Fibroblast of peridontal ligament (primary cell): ENCODE measurements at regions not wholly inside any gene's neighbourhood (a gene's known extent, or its start where the extent isn't known, plus 50 kb on each side); places are given as distances from the start of the nearest gene placed in this dataset.

ENCODE experiments used
- DNase-seq: peaks from one replicate; pipeline ENCODE4 v3.0.0-alpha.2; 2010; ENCODE audit errors: extremely low read depth

GRCh38 chr10:71123023-71123422 lies 89.3 kb upstream of the UNC5B start:
- DNase-seq: no peak

GRCh38 chr10:71124921-71125748 lies 87.2 kb upstream of the UNC5B start:
- no peak for DNase-seq

- DNase-seq: no peak
Measured at GRCh38 chr10:71125749-71126107, 86.6 kb upstream of the UNC5B start.

GRCh38 chr10:71126432-71126831 lies 85.9 kb upstream of the UNC5B start:
- DNase-seq: no peak

- DNase-seq: no peak
Measured at GRCh38 chr10:71127104-71127503, 85.3 kb upstream of the UNC5B start.

GRCh38 chr10:71127773-71128172 lies 84.6 kb upstream of the UNC5B start:
- no peak for DNase-seq

- DNase-seq: no peak
Measured at GRCh38 chr10:71128311-71128980, 83.9 kb upstream of the UNC5B start.

GRCh38 chr10:71131096-71131495 lies 81.3 kb upstream of the UNC5B start:
- DNase-seq: no peak

GRCh38 chr10:71131508-71132088 lies 80.8 kb upstream of the UNC5B start:
- DNase-seq: no peak

GRCh38 chr10:71132321-71132810 lies 80.0 kb upstream of the UNC5B start:
- DNase-seq: no peak

- no peak for DNase-seq
Measured at GRCh38 chr10:71133710-71134686, 78.4 kb upstream of the UNC5B start.

- no peak for DNase-seq
Measured at GRCh38 chr10:71134732-71135211, 77.6 kb upstream of the UNC5B start.

- no peak for DNase-seq
Measured at GRCh38 chr10:71135236-71135635, 77.1 kb upstream of the UNC5B start.

GRCh38 chr10:71136036-71136721 lies 76.2 kb upstream of the UNC5B start:
- DNase-seq: no peak

GRCh38 chr10:71137701-71138100 lies 74.7 kb upstream of the UNC5B start:
- no peak for DNase-seq

- no peak for DNase-seq
Measured at GRCh38 chr10:71138166-71138830, 74.1 kb upstream of the UNC5B start.

GRCh38 chr10:71141528-71141927 lies 70.8 kb upstream of the UNC5B start:
- no peak for DNase-seq

- DNase-seq: no peak
Measured at GRCh38 chr10:71143170-71143569, 69.2 kb upstream of the UNC5B start.

GRCh38 chr10:71143610-71144009 lies 68.8 kb upstream of the UNC5B start:
- no peak for DNase-seq

GRCh38 chr10:71144824-71145223 lies 67.5 kb upstream of the UNC5B start:
- DNase-seq: no peak
